ENCODE measurements at regions not wholly inside any gene's neighbourhood (a gene's known extent, or its start where the extent isn't known, plus 50 kb on each side); places are given as distances from the start of the nearest gene placed in this dataset.

DNA sequence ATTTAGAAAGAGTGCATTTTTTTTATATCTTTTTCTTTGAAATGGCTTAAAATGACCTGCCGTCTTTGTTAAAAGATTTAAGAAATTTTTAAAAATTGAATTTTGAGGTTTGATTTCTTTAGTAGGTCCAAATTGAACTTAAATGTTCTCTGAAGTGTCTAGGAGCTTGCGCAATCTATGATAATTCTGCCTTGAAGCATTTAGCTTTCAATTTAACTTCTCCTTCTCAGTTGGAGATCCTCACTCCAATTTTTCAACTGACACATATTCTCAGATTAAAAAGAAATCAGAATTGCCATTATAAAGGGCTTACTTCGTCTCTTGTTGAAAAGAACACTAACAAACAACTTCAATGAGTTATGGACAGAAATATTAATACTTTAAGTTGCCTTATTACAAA lies 273.5 kb downstream of the TMA16 start:
- TF ChIP-seq, protein P1, sequence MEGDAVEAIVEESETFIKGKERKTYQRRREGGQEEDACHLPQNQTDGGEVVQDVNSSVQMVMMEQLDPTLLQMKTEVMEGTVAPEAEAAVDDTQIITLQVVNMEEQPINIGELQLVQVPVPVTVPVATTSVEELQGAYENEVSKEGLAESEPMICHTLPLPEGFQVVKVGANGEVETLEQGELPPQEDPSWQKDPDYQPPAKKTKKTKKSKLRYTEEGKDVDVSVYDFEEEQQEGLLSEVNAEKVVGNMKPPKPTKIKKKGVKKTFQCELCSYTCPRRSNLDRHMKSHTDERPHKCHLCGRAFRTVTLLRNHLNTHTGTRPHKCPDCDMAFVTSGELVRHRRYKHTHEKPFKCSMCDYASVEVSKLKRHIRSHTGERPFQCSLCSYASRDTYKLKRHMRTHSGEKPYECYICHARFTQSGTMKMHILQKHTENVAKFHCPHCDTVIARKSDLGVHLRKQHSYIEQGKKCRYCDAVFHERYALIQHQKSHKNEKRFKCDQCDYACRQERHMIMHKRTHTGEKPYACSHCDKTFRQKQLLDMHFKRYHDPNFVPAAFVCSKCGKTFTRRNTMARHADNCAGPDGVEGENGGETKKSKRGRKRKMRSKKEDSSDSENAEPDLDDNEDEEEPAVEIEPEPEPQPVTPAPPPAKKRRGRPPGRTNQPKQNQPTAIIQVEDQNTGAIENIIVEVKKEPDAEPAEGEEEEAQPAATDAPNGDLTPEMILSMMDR (IDR thresholded peaks at IDR 0.05; ENCODE audit: low read depth, low read length): no peak
- TF ChIP-seq EZH2phosphoT487 (IDR thresholded peaks at IDR 0.05; ENCODE audit: low read depth): no peak

Measured in OCI-LY3 (cell line).